Renal cortical epithelial cell (primary cell): ENCODE measurements at regions not wholly inside any gene's neighbourhood (a gene's known extent, or its start where the extent isn't known, plus 50 kb on each side); places are given as distances from the start of the nearest gene placed in this dataset.

Source experiments
- DNase-seq: peaks from one replicate; pipeline ENCODE4 v3.0.0-alpha.2; 2011; ENCODE audit warnings: low read depth

- no peak for DNase-seq
These were observed 275.5 kb upstream of the TMEM161B start for GRCh38 chr5:88544136-88544645.

GRCh38 chr5:88542786-88543185 lies 274.1 kb upstream of the TMEM161B start:
- DNase-seq: no peak

- DNase-seq: no peak
These were observed 271.9 kb upstream of the TMEM161B start for GRCh38 chr5:88540471-88541115.

- no peak for DNase-seq
These were observed 271.2 kb upstream of the TMEM161B start for GRCh38 chr5:88539693-88540365.

GRCh38 chr5:88539026-88539425 lies 270.4 kb upstream of the TMEM161B start:
- no peak for DNase-seq

- no peak for DNase-seq
These were observed 267.5 kb upstream of the TMEM161B start for GRCh38 chr5:88536146-88536545.

- DNase-seq: no peak
These were observed 256.3 kb upstream of the TMEM161B start for GRCh38 chr5:88524941-88525340.

GRCh38 chr5:88519066-88519465 lies 250.4 kb upstream of the TMEM161B start:
- no peak for DNase-seq

GRCh38 chr5:88518131-88519016 lies 249.7 kb upstream of the TMEM161B start:
- peak; percentile 32 for DNase-seq

- peak; percentile 29 for DNase-seq
These were observed 247.5 kb upstream of the TMEM161B start for GRCh38 chr5:88515881-88516819.

- DNase-seq: no peak
These were observed 246.4 kb upstream of the TMEM161B start for GRCh38 chr5:88515068-88515467.

- no peak for DNase-seq
These were observed 240.8 kb upstream of the TMEM161B start for GRCh38 chr5:88509403-88509802.

- no peak for DNase-seq
These were observed 238.6 kb upstream of the TMEM161B start for GRCh38 chr5:88507261-88507660.

- DNase-seq: no peak
These were observed 234.8 kb upstream of the TMEM161B start for GRCh38 chr5:88503406-88503805.

- no peak for DNase-seq
These were observed 234.3 kb upstream of the TMEM161B start for GRCh38 chr5:88503041-88503345.

- peak; percentile 22 for DNase-seq
These were observed 233.8 kb upstream of the TMEM161B start for GRCh38 chr5:88502179-88503040.

GRCh38 chr5:88495810-88496209 lies 227.2 kb upstream of the TMEM161B start:
- DNase-seq: no peak

GRCh38 chr5:88490874-88491273 lies 222.2 kb upstream of the TMEM161B start:
- DNase-seq: no peak

GRCh38 chr5:88489364-88489763 lies 220.7 kb upstream of the TMEM161B start:
- no peak for DNase-seq

GRCh38 chr5:88488561-88488960 lies 219.9 kb upstream of the TMEM161B start:
- DNase-seq: no peak

GRCh38 chr5:88488130-88488529 lies 219.5 kb upstream of the TMEM161B start:
- DNase-seq: no peak
